Gastroesophageal sphincter (tissue), 3 donors: ENCODE measurements at regions not wholly inside any gene's neighbourhood (a gene's known extent, or its start where the extent isn't known, plus 50 kb on each side); places are given as distances from the start of the nearest gene placed in this dataset.

Source experiments
- CTCF ChIP-seq, 4 experiments: fragments of 200-600 bp in 2 of 4; fragments of 450-650 bp in 2 of 4; sonication (generic) in 1 of 4; IDR thresholded peaks; one replicate each; pipeline ENCODE4 v1.5.1; 2017 to 2019; ENCODE audit warnings: antibody characterized with exemption in 4 of 4, mild to moderate bottlenecking in 2 of 4, moderate library complexity in 2 of 4
- EP300 ChIP-seq: sonication (generic); formaldehyde crosslinking; IDR thresholded peaks from one replicate; pipeline ENCODE4 v1.6.1; 2017; ENCODE audit warnings: antibody characterized with exemption, mild to moderate bottlenecking
- POLR2A ChIP-seq, 2 donors: fragments of 450-650 bp; IDR thresholded peaks; one replicate each; pipeline ENCODE4 v1.6.1; 2017; ENCODE audit warnings: antibody characterized with exemption in 2 of 2, mild to moderate bottlenecking in 2 of 2, moderate library complexity in 1 of 2
- POLR2AphosphoS5 ChIP-seq: sonication (generic); formaldehyde crosslinking; IDR thresholded peaks from one replicate; pipeline ENCODE4 v1.6.1; 2017; ENCODE audit warnings: antibody characterized with exemption

GRCh38 chr15:96406701-96407100, 76.2 kb downstream of the NR2F2 start:
- TF ChIP-seq POLR2A (IDR thresholded peaks at IDR 0.05): no peak
- TF ChIP-seq CTCF (IDR thresholded peaks at IDR 0.05): no peak
- TF ChIP-seq POLR2AphosphoS5: no peak
- TF ChIP-seq EP300: no peak
